Astrocyte of the spinal cord (primary cell): ENCODE measurements at regions not wholly inside any gene's neighbourhood (a gene's known extent, or its start where the extent isn't known, plus 50 kb on each side); places are given as distances from the start of the nearest gene placed in this dataset.

Source experiments
- DNase-seq: peaks from one replicate; pipeline ENCODE4 v3.0.0; 2011; ENCODE audit warnings: low read depth, low spot score
- H3K4me3 ChIP-seq: 2 replicates; pipeline ENCODE4 v1.5.1; 2011; ENCODE audit warnings: low read depth, mild to moderate bottlenecking, low read length, moderate library complexity
- CTCF ChIP-seq: IDR thresholded peaks from 2 replicates; pipeline ENCODE4 v1.5.1; 2012; ENCODE audit warnings: low read depth, mild to moderate bottlenecking, low read length, inconsistent platforms
- in situ Hi-C: cut with HindIII; loops from 2 replicates; pipeline ENCODE4 v1.10.0; 2017; ENCODE audit warnings: low sequenced_read_pairs

- peak overlapping the region; percentile 43 for H3K4me3 ChIP-seq
- in situ Hi-C loops, result no loop called here
- TF ChIP-seq CTCF, result no peak
- DNase-seq, result no peak
Observed at GRCh38 chrX:40157228-40158035, 59.7 kb upstream of the BCOR start.

GRCh38 chrX:40156470-40157227, 58.9 kb upstream of the BCOR start:
- in situ Hi-C loops, result no loop called here
- no peak for TF ChIP-seq CTCF
- no peak overlapping the region for H3K4me3 ChIP-seq
- no peak for DNase-seq

GRCh38 chrX:40155589-40156469, 58.1 kb upstream of the BCOR start:
- no peak for DNase-seq
- in situ Hi-C loops, result no loop called here
- no peak for TF ChIP-seq CTCF
- H3K4me3 ChIP-seq, result peak overlapping the region; percentile 26

DNA sequence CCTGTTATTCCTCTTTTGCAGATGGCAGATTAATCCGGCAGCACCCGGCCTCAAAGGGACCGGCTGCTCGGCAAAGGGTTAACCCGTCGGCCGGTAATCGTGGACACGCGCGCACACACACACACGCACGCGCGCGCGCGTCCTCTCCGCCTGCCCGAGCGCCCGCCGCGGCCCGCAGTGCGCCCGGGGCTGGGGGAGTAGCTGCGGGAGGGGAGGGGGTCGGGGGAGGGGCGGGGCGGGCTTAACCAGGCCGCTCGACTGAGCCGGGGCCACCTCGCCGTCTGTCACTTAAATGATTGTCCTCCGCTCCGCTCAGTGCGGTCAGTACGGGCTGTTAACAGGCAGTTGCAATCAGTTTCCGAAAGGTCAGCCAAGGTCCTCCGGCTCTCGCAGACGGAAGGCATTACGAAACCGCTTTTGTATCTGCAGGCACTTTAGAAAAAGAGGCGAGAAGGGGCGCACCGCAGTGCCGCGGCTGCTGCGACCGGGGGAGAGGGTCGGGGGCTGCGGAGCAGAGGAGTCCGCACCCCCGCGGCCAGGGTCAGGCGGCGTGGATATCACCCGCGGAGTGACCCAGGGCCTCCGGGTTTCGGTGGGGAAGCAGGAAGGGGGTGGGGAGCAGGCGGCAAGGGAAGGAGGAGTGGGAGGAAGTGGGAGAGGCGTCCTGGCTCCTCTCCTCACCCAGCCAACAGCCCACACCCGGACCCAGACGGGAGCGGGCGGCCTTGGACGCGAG, 57.3 kb upstream of the BCOR start:
- TF ChIP-seq CTCF, result no peak
- DNase-seq, result no peak
- in situ Hi-C loops, result no loop called here

DNA sequence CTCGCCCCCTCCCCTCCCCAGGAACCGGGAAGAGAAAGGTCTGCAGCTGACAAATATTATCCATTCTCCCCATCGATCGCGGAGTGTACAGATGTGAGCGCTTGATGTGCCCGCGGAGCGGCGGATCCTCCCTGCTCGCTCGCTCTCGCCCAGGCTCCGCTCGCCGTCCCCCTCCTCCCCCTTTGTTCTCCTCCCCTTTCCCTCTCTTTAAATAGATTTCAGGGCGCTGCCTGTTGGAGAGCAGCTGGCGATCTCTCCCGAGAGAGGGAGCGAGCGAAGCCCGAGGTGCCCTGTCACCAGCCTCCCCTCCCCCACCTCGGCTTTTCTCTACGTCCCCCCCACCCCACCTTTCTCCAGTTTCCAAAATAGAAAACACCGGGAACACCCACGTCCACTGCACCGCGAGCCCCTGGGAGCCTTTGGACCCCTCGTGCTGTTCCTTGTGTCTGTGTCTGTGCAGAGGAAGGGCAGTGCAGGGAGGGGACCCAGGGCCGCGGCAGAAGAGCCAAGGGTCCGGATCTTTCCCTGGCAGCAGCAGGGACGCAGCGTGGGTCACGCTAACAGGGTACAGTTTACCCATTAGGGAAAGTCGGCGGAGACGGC, 56.6 kb upstream of the BCOR start:
- TF ChIP-seq CTCF, result no peak
- peak overlapping the region; percentile 24 for H3K4me3 ChIP-seq
- in situ Hi-C loops, result no loop called here
- peak; percentile 35 for DNase-seq

More for the DNA sequence above, 57.3 kb upstream of the BCOR start:
- peak overlapping the region; percentile 26 for H3K4me3 ChIP-seq
